HG03457 (cell line): ENCODE measurements at regions not wholly inside any gene's neighbourhood (a gene's known extent, or its start where the extent isn't known, plus 50 kb on each side); places are given as distances from the start of the nearest gene placed in this dataset.

ENCODE experiments used
- ATAC-seq: cut with Tn5 transposase; IDR thresholded peaks from one replicate; pipeline ENCODE4 v1.9.1; 2021; ENCODE audit warnings: moderate number of reproducible peaks; ENCODE audit not compliant: unreplicated experiment

DNA sequence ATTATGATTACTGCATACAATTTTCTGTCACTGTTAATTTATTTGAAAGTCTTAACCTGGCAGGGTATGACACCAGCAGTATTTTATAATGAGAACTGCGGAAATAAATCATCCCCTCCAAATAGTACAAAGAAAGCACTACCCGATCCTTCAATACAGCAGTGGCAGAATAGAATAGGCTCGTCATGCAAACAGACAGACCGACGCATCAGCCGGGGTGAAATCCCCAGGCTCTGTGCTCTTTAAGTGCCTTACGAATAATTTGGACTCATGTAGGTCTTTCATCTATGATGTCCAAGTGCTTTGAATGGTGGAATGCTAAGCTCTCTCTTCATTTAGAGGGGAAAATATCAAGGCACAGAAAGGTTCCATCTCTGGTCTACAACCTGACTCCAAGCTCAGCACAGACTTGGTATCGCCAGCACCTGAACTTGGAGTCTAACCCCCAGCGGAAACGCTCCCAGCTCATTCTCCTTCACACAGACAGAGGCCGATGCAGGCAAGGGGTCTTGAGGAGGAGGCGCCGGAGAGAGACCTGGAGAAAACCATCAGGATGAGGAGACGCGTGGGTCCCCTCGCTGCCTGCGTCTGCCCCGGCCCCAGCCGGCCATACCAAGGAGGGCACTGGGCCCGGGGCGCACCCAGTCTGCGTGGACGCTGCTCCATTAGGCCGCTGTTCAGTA is 568.1 kb upstream of the MKI67 start:
- ATAC-seq, result no peak

- no peak for ATAC-seq
Observed at GRCh38 chr10:128694851-128695725, 568.9 kb upstream of the MKI67 start.

- ATAC-seq, result no peak
Observed at GRCh38 chr10:128695931-128696330, 569.7 kb upstream of the MKI67 start.

GRCh38 chr10:128697437-128697836 is 571.2 kb upstream of the MKI67 start:
- no peak for ATAC-seq

DNA sequence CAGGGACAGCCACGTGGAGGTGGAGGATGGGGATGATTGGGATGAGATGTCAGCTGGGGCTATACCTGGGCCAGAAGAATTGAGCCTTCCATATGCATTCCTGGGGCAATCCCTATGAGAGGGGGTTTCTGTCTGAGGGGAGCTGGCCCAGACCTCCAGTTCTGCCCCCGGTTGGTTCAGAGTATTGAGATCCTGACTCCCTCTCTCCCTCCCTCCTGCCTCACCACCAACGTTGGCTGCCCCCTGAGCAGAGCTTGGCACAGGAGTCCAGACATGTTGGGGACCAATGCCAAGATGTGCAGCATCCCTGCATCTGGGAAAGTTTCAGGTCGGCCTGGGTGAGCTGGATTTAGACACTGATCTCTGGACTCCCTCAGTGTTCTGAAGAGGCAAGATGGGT is 575.2 kb upstream of the MKI67 start:
- no peak for ATAC-seq

DNA sequence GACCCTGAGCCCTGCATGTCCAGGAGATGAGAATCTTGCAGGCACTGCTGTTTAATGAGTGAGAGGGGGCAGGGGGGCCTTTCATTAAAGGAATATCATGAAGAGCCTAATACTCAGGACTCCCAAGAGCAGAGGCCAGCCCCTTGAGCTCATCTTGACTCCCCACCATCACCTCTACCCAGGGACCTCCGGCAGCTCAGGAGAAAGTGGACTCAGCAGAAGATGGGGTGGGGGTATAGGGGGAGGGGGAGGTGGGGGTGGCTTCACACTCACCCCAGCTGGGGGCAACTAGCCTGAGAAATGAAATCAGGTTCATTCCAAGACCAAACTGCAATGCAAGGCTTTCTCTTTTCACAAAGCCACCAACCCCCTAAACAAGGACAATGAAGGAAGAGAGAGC is 575.6 kb upstream of the MKI67 start:
- no peak for ATAC-seq

DNA sequence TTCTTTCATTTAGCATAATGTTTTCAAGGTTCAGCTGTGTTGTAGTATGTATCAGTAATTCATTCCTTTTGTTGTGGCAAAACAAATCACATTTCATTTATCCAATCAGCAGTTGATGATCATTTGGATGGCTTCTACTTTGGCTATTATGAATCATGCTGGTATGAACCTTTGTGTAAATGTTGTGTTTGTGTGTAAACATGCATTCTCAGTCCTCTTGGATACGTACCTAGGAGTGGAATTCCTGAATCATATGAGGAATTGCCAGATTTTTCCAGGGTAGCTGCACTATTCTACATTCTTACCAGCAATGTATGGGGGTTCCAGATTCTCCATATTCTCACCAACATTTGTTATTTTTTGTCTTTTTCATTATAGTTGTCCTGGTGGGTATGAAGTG is 578.5 kb upstream of the MKI67 start:
- ATAC-seq, result no peak

DNA sequence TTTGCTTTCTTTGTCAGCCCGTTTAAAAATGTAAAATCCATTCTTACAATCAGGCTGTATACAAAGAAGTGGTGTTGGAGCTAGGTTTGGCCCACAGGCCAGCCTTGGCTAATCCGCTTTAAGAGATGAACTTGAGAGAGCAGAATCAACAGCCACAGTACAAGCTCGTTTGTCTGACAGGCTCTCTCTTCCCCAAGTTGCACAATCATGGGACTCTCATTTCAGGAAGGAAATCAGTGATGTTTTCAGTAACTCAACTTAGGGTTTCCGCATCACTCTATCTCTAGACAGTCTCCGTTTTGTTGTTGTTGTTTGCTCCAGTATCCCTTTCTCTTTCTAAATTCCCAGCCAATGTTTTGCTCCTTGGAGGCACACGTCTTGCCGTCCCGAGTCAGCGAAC is 582.0 kb upstream of the MKI67 start:
- no peak for ATAC-seq

GRCh38 chr10:128709686-128710085 is 583.5 kb upstream of the MKI67 start:
- ATAC-seq, result no peak

DNA sequence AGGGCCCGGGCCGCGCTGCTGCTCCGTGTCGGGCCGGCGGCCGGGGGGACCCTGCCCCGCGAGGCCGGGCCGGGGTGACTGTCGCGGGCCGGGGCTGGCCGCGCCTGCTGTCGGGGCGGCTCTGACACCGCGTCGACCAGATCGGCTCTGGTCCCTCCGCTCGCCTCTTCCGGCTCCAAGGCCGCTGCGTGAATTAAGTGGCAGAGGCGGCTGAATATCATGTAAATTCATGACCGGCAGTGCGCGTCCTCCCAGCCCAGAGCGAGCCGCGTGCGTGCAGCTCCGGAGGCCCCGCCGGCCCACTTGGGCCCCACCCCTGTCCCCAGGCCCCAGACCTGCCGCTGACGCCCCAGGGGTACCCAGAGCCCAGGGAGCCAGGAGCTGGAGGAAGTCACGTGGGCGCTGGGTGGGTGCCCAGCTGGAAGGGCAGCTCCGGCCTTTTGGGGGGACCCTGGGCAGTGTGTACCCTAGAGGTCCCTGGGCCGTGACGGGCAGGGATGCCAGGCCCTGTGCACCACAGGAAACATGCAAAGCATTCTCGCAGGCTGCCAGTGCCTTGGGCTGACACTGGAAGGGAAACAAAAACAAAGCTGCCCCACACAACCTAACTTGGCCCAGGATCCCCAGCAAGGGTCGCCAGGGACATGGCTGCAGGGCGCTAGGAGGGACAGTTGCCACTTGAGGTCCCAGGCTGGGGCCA is 584.0 kb upstream of the MKI67 start:
- no peak for ATAC-seq

- no peak for ATAC-seq
Observed at GRCh38 chr10:128710798-128711183, 584.6 kb upstream of the MKI67 start.

- no peak for ATAC-seq
Observed at GRCh38 chr10:128711806-128712205, 585.6 kb upstream of the MKI67 start.

- no peak for ATAC-seq
Observed at GRCh38 chr10:128712661-128713400, 586.6 kb upstream of the MKI67 start.

- no peak for ATAC-seq
Observed at GRCh38 chr10:128713471-128713870, 587.2 kb upstream of the MKI67 start.

DNA sequence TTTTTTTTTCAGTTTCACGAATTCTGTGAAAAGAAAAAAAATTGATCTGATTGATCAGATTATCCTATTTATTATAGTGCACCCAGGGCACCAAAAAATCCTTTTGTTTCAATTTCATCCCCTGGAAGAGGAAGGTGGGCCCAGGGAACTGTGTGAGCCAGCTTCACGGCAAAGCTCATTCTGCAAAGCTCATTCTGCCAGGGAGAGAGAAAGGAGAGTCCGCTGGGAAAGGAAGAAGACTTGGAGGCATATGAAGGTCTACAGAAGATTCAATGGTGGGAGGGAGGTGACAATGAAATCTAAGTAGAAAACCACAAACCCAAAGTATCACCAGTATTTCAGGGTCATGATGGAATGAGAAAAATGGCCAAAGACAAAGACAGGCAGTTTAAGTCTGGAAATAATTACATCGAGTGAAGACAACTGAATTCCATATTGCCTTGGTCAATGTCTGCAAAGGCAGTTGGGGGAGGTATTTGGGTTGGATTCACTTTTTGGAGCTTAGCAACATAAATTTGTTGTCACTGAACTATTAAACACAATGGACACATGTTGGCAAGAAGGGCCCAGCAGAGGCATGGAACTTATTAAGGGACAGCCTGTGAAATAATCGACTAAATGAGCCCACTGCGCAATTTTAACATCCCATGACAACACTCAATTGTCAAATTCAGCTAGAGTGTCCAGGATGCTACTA is 587.8 kb upstream of the MKI67 start:
- ATAC-seq, result no peak

DNA sequence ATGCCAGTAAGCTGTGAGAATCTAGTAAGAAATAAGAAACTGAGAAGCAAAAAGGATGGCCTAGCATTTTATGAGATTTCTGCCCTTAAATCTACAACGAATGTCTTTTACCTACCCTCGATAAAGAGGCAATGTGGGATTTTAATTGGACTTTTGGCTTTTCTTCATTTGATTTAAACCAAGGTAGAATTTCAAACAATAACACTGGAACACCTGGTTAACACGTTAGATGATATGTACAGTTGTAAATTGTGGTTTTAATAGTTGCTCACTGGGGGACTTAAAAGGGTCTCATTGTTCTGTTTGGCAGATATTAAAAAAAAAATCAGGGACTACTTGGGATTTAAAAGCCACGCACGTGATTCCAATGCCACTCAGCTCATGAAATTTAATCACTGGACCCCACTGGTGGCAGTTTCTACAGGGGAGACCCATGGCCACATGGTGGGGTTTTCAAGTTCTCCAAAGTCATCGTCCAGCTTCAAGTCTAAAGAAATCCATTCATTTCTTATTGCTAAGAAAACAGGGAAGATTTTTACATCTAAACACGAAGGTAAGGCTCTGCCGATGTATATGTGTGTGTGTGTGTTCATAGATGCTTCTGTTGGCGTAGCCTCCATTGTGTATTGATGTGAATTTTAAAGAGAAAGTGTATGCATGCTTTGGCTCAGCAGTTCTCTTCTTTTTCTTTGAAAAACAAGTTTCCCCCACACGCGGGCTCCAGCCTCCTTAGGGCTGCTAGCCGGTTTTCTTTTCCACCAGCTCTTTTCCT is 588.6 kb upstream of the MKI67 start:
- no peak for ATAC-seq

DNA sequence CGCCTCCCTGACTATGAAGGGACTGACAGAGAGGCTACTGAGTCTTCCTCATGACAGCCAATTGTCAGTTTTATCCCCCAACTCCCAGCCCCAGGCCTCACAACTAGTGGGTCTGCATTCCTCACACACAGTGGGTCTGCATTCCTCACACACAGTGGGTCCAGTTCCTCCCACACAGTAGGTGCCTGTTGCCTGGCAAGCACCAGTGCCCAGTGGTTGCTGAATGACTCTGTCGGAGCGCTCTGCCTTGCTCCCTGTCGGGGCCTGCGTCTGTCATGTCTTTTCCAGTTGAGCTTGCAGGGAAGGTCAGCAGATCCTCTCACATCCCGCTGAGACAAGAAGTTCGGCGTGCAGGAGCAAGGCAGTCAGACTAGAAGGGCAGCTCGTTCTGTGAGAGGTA is 590.0 kb upstream of the MKI67 start:
- no peak for ATAC-seq

GRCh38 chr10:128721963-128722445 is 595.8 kb upstream of the MKI67 start:
- no peak for ATAC-seq

- ATAC-seq, result no peak
Observed at GRCh38 chr10:128722947-128723346, 596.7 kb upstream of the MKI67 start.
